ENCODE measurements at regions not wholly inside any gene's neighbourhood (a gene's known extent, or its start where the extent isn't known, plus 50 kb on each side); places are given as distances from the start of the nearest gene placed in this dataset.

GRCh38 chrX:134095366-134095765 lies 110.0 kb upstream of the GPC3 start:
- TF ChIP-seq ZNF8 (CRISPR knock-in tag; IDR thresholded peaks at IDR 0.05) (no peak), ZNF70 (CRISPR knock-in tag; IDR thresholded peaks at IDR 0.05) (no peak), ZFP3 (CRISPR knock-in tag; IDR thresholded peaks at IDR 0.05) (no peak), ZC3H10 (CRISPR knock-in tag; IDR thresholded peaks at IDR 0.05) (no peak)
